ENCODE measurements at regions not wholly inside any gene's neighbourhood (a gene's known extent, or its start where the extent isn't known, plus 50 kb on each side); places are given as distances from the start of the nearest gene placed in this dataset.

GRCh38 chr12:91273560-91273959 is 90.9 kb upstream of the DCN start:
- Histone ChIP-seq H3K79me2 (ENCODE audit: insufficient read depth, low read length) (no peaks in the 10 kb centered on the region), H3K9me3 (ENCODE audit: insufficient read depth, low read length, severe bottlenecking) (no peaks in the 10 kb centered on the region), H2AFZ (ENCODE audit: low read depth, low read length) (no peak overlapping the region), H3K4me2 (ENCODE audit: insufficient read depth, low read length) (no peak overlapping the region), H3K36me3 (ENCODE audit: insufficient read depth, low read length) (no peaks in the 10 kb centered on the region), H3K27me3 (ENCODE audit: insufficient read depth, low read length, poor library complexity) (peaks cover 2% of the 10 kb centered on the region), H3K27ac (ENCODE audit: low read length) (no peak overlapping the region), H4K20me1 (ENCODE audit: insufficient read depth, low read length) (no peaks in the 10 kb centered on the region), H3K4me3 (ENCODE audit: low read depth in 1 of 2, low read length in 2 of 2) (no peak overlapping the region), H3K4me1 (ENCODE audit: insufficient read depth, low read length) (no peaks in the 10 kb centered on the region), H3K9ac (ENCODE audit: low read depth, low read length) (no peak overlapping the region)
- DNase-seq (no peak), ATAC-seq (ENCODE audit: insufficient read depth, low read depth) (no peak)
- TF ChIP-seq EZH2 (IDR thresholded peaks at IDR 0.05; ENCODE audit: borderline replicate concordance, low read depth, low read length, severe bottlenecking) = no peak
- TF ChIP-seq, protein P1, sequence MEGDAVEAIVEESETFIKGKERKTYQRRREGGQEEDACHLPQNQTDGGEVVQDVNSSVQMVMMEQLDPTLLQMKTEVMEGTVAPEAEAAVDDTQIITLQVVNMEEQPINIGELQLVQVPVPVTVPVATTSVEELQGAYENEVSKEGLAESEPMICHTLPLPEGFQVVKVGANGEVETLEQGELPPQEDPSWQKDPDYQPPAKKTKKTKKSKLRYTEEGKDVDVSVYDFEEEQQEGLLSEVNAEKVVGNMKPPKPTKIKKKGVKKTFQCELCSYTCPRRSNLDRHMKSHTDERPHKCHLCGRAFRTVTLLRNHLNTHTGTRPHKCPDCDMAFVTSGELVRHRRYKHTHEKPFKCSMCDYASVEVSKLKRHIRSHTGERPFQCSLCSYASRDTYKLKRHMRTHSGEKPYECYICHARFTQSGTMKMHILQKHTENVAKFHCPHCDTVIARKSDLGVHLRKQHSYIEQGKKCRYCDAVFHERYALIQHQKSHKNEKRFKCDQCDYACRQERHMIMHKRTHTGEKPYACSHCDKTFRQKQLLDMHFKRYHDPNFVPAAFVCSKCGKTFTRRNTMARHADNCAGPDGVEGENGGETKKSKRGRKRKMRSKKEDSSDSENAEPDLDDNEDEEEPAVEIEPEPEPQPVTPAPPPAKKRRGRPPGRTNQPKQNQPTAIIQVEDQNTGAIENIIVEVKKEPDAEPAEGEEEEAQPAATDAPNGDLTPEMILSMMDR (IDR thresholded peaks at IDR 0.05; ENCODE audit: borderline replicate concordance, extremely low read depth, low read length, poor library complexity, severe bottlenecking) = no peak

DNA sequence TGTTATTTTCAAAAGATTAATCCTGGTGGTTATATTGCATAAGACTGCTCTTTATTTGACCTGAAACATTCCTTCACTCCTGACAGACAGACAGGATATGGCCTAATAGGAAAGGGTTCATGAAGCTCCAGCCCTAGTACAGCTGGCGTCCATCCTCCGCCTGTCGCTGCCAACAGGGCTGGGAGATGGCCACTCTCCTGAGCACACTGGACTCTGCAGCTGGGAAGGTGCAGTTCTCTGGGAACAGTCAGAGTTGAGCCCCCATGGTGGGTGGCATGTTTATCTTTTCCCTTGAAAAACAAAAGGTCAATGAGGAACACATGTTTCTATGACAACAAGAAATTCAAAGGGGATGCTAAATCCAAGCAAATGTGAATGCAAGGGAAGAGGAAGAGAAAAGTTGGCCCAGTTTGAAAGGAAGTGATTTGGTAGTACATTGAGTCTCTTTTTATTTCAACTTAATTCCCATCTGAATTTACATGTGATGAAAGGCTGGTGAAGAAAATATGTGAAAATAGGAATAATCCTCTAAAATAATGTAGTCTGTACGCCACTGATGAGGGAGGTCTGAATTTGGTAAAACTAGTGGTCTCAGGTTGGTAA is 89.9 kb upstream of the DCN start:
- no peaks in the 10 kb centered on the region for H4K20me1 ChIP-seq (ENCODE audit: insufficient read depth, low read length)
- DNase-seq (no peak), ATAC-seq (ENCODE audit: insufficient read depth, low read depth) (no peak)
- peaks cover 2% of the 10 kb centered on the region for H3K27me3 ChIP-seq (ENCODE audit: insufficient read depth, low read length, poor library complexity)
- H2AFZ ChIP-seq (ENCODE audit: low read depth, low read length) = no peak overlapping the region
- H3K36me3 ChIP-seq (ENCODE audit: insufficient read depth, low read length) = no peaks in the 10 kb centered on the region
- H3K4me1 ChIP-seq (ENCODE audit: insufficient read depth, low read length) = no peaks in the 10 kb centered on the region
- no peaks in the 10 kb centered on the region for H3K9me3 ChIP-seq (ENCODE audit: insufficient read depth, low read length, severe bottlenecking)
- no peak for TF ChIP-seq EZH2 (IDR thresholded peaks at IDR 0.05; ENCODE audit: borderline replicate concordance, low read depth, low read length, severe bottlenecking)
- H3K4me2 ChIP-seq (ENCODE audit: insufficient read depth, low read length) = no peak overlapping the region
- no peak overlapping the region for H3K9ac ChIP-seq (ENCODE audit: low read depth, low read length)
- H3K79me2 ChIP-seq (ENCODE audit: insufficient read depth, low read length) = no peaks in the 10 kb centered on the region
- H3K4me3 ChIP-seq (ENCODE audit: low read depth in 1 of 2, low read length in 2 of 2) = no peak overlapping the region
- no peak overlapping the region for H3K27ac ChIP-seq (ENCODE audit: low read length)

DNA sequence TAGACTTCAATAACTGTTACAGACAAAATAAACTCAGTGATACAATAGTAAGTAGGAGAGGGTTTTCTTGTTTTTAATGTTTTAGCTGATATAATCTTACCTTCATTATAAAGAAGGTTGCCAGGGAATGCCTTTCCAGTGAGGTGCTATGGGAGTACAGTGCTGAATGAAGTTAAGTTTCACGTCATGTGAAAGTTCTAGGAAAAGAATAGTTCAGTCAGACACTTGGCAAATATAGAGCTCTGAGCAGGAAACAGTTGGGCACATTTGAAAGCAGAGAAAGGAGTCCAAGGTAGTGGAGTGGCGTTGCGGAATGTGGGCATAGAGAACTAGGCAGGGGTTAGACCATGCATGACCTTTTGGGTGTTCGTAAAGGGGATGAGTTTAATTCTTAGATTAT is 88.6 kb upstream of the DCN start:
- no peak for ATAC-seq (ENCODE audit: insufficient read depth, low read depth)
- Histone ChIP-seq H4K20me1 (ENCODE audit: insufficient read depth, low read length) (no peaks in the 10 kb centered on the region), H3K4me1 (ENCODE audit: insufficient read depth, low read length) (no peaks in the 10 kb centered on the region), H3K79me2 (ENCODE audit: insufficient read depth, low read length) (no peaks in the 10 kb centered on the region), H3K27me3 (ENCODE audit: insufficient read depth, low read length, poor library complexity) (peaks cover 4% of the 10 kb centered on the region), H3K4me3 (ENCODE audit: low read depth in 1 of 2, low read length in 2 of 2) (no peak overlapping the region), H3K36me3 (ENCODE audit: insufficient read depth, low read length) (no peaks in the 10 kb centered on the region), H3K9ac (ENCODE audit: low read depth, low read length) (no peak overlapping the region), H3K9me3 (ENCODE audit: insufficient read depth, low read length, severe bottlenecking) (no peaks in the 10 kb centered on the region), H2AFZ (ENCODE audit: low read depth, low read length) (no peak overlapping the region), H3K27ac (ENCODE audit: low read length) (no peak overlapping the region), H3K4me2 (ENCODE audit: insufficient read depth, low read length) (no peak overlapping the region)
- DNase-seq = no peak
- TF ChIP-seq, protein P1 (IDR thresholded peaks at IDR 0.05; ENCODE audit: borderline replicate concordance, extremely low read depth, low read length, poor library complexity, severe bottlenecking) = no peak
- no peak for TF ChIP-seq EZH2 (IDR thresholded peaks at IDR 0.05; ENCODE audit: borderline replicate concordance, low read depth, low read length, severe bottlenecking)

GRCh38 chr12:91267039-91267438 is 84.4 kb upstream of the DCN start:
- Histone ChIP-seq H3K9ac (ENCODE audit: low read depth, low read length) (no peak overlapping the region), H3K36me3 (ENCODE audit: insufficient read depth, low read length) (no peaks in the 10 kb centered on the region), H3K27ac (ENCODE audit: low read length) (no peak overlapping the region), H4K20me1 (ENCODE audit: insufficient read depth, low read length) (no peaks in the 10 kb centered on the region), H3K4me1 (ENCODE audit: insufficient read depth, low read length) (no peaks in the 10 kb centered on the region), H3K9me3 (ENCODE audit: insufficient read depth, low read length, severe bottlenecking) (no peaks in the 10 kb centered on the region), H3K27me3 (ENCODE audit: insufficient read depth, low read length, poor library complexity) (peaks cover 4% of the 10 kb centered on the region), H2AFZ (ENCODE audit: low read depth, low read length) (no peak overlapping the region), H3K4me3 (ENCODE audit: low read depth in 1 of 2, low read length in 2 of 2) (no peak overlapping the region), H3K4me2 (ENCODE audit: insufficient read depth, low read length) (no peak overlapping the region), H3K79me2 (ENCODE audit: insufficient read depth, low read length) (no peaks in the 10 kb centered on the region)
- no peak for TF ChIP-seq EZH2 (IDR thresholded peaks at IDR 0.05; ENCODE audit: borderline replicate concordance, low read depth, low read length, severe bottlenecking)
- TF ChIP-seq, protein P1 (IDR thresholded peaks at IDR 0.05; ENCODE audit: borderline replicate concordance, extremely low read depth, low read length, poor library complexity, severe bottlenecking) = no peak
- no peak for DNase-seq
- no peak for ATAC-seq (ENCODE audit: insufficient read depth, low read depth)
